DND-41 (cell line): ENCODE measurements at regions not wholly inside any gene's neighbourhood (a gene's known extent, or its start where the extent isn't known, plus 50 kb on each side); places are given as distances from the start of the nearest gene placed in this dataset.

Experiments used
- CTCF ChIP-seq: IDR thresholded peaks from 2 replicates; pipeline ENCODE4 v1.5.1; 2012; ENCODE audit warnings: borderline replicate concordance, low read length, moderate library complexity, mild to moderate bottlenecking; ENCODE audit not compliant: poor library complexity, severe bottlenecking; ENCODE audit errors: extremely low read depth
- EZH2 ChIP-seq: IDR thresholded peaks from 3 replicates; pipeline ENCODE4 v1.6.1; 2012; ENCODE audit warnings: borderline replicate concordance, low read depth, mild to moderate bottlenecking, moderate library complexity, low read length, inconsistent platforms; ENCODE audit not compliant: severe bottlenecking

- no peak for TF ChIP-seq CTCF
- no peak for TF ChIP-seq EZH2
Measured at GRCh38 chr5:67732921-67733320, 482.6 kb upstream of the PIK3R1 start.
